Naive B cell (primary cell): ENCODE measurements at regions not wholly inside any gene's neighbourhood (a gene's known extent, or its start where the extent isn't known, plus 50 kb on each side); places are given as distances from the start of the nearest gene placed in this dataset.

Experiments used
- ATAC-seq, 2 donors: fragments of 150-1000 bp; cut with Tn5 transposase; 2 replicates each; pipeline ENCODE4 v1.10.0; 2021; ENCODE audit warnings: low read depth in 2 of 2, mild to moderate bottlenecking in 2 of 2, moderate library complexity in 2 of 2
- DNase-seq: peaks from one replicate; pipeline ENCODE4 v3.0.0; 2022
- H3K27ac Mint-ChIP-seq, 6 donors: one replicate each; pipeline ENCODE4 v1.8.0; 2020 to 2022; ENCODE audit warnings: mild to moderate bottlenecking in 6 of 6, mixed read lengths in 6 of 6, moderate library complexity in 5 of 6, inconsistent platforms in 2 of 6
- H3K27me3 Mint-ChIP-seq, 3 donors: one replicate each; pipeline ENCODE4 v1.8.0; 2021 to 2022; ENCODE audit warnings: mixed read lengths in 3 of 3, mild to moderate bottlenecking in 1 of 3
- H3K36me3 Mint-ChIP-seq, 2 donors: one replicate each; pipeline ENCODE4 v1.8.0; 2020 to 2022; ENCODE audit warnings: mixed read lengths in 2 of 2, inconsistent platforms in 1 of 2, mild to moderate bottlenecking in 1 of 2
- H3K4me1 Mint-ChIP-seq, 3 donors: one replicate each; pipeline ENCODE4 v1.8.0; 2020 to 2022; ENCODE audit warnings: mixed read lengths in 3 of 3, inconsistent platforms in 1 of 3, mild to moderate bottlenecking in 1 of 3, moderate library complexity in 1 of 3
- H3K4me3 Mint-ChIP-seq, 8 donors: one replicate each; pipeline ENCODE4 v1.8.0; 2020 to 2022; ENCODE audit warnings: mild to moderate bottlenecking in 8 of 8, mixed read lengths in 8 of 8, moderate library complexity in 8 of 8, inconsistent platforms in 2 of 8
- H3K9me3 Mint-ChIP-seq, 7 donors: one replicate each; pipeline ENCODE4 v1.8.0; 2020 to 2022; ENCODE audit warnings: mixed read lengths in 7 of 7, mild to moderate bottlenecking in 5 of 7, inconsistent platforms in 2 of 7, moderate library complexity in 1 of 7

GRCh38 chr6:150720774-150721233 is 121.1 kb downstream of the PLEKHG1 start:
- DNase-seq (peak; percentile 71), ATAC-seq (peak; percentile 98 to 99)
- Mint-ChIP-seq H3K4me1 (peaks cover 58 to 83% (median 69%) of the 10 kb centered on the region in 3 donors), H3K9me3 (no peaks in the 10 kb centered on the region), H3K27me3 (no peaks in the 10 kb centered on the region), H3K4me3 (peak overlapping the region in 5 of 8 donors; percentile 36 to 65 (median 49)), H3K36me3 (peaks cover 0 to 7% of the 10 kb centered on the region in 2 donors), H3K27ac (peak overlapping the region; percentile 73 to 96 (median 82))

DNA sequence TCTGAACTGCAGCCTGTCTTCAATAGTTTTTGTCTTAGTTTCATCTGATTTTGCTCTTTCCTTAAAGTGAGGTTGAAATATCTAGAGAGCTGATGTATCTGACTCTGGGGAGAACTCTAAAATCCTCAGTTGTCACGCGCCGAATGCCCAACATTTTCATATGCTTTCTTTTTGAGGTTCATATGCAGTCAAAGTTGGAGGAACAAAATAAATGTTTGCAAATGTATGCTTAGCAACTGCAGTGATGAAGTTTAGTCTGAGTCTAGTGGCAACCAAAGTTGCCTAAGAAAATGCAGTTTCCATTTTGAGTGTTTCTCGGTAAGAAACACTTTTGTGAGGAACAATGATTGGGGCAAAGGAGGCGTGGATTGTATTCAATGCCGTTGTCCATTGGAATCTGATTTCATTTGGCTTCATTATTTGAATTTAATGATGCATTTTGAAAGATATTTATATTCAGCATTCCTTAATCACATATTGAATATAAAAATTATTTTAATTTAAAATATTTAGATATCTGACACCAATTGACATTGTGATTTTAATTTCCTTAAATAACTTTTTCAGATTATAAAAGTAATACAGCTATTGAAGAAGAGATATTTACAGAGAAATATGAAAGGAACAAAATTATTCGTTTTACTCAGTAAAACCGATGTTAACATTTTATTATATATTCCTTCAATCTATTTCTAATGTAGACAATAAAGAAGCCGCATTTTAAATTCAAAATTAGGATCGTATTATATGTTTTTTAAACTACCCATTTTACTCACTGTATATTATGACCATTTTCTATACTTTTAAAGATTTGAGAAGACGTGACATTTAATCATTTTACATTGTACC is 122.0 kb downstream of the PLEKHG1 start:
- Mint-ChIP-seq H3K9me3 (no peaks in the 10 kb centered on the region), H3K27me3 (no peaks in the 10 kb centered on the region), H3K4me1 (peaks cover 54 to 81% (median 66%) of the 10 kb centered on the region in 3 donors), H3K36me3 (peaks cover 0 to under 1% of the 10 kb centered on the region in 2 donors), H3K27ac (peak overlapping the region in 5 of 6 donors; percentile 38 to 96 (median 75)), H3K4me3 (peak overlapping the region in 3 of 8 donors; percentile 12 to 65 (median 36))
- no peak for ATAC-seq
- no peak for DNase-seq

- H3K9me3 Mint-ChIP-seq, result no peaks in the 10 kb centered on the region
- H3K4me1 Mint-ChIP-seq, result peaks cover 58 to 75% (median 68%) of the 10 kb centered on the region in 3 donors
- DNase-seq (no peak), ATAC-seq (no peak)
- peak overlapping the region in 3 of 6 donors; percentile 3 to 70 (median 67) for H3K27ac Mint-ChIP-seq
- no peaks in the 10 kb centered on the region for H3K27me3 Mint-ChIP-seq
- peak overlapping the region in 3 of 8 donors; percentile 0 to 78 (median 22) for H3K4me3 Mint-ChIP-seq
- no peaks in the 10 kb centered on the region for H3K36me3 Mint-ChIP-seq
Observed at GRCh38 chr6:150722614-150723344, 123.1 kb downstream of the PLEKHG1 start.

DNA sequence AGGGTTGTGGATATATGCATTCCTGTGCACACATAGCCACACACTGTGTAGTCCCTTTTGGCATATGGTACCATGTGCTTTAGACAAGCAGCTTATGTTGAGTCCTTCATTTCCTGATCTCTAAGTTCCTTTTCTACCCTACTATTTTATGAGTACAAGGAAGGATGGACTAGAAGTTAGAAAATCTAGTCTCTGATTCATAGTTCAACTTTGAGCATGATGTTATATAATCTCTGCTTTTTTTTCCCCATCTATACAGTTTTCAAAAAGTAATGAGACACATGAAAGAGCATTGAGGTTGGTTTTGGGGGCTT is 123.6 kb downstream of the PLEKHG1 start:
- Mint-ChIP-seq H3K27ac (peak overlapping the region in 4 of 6 donors; percentile 3 to 87 (median 62)), H3K36me3 (no peaks in the 10 kb centered on the region), H3K9me3 (no peaks in the 10 kb centered on the region), H3K4me3 (peak overlapping the region in 1 of 8 donors; percentile 57), H3K4me1 (peaks cover 58 to 72% (median 68%) of the 10 kb centered on the region in 3 donors), H3K27me3 (no peaks in the 10 kb centered on the region)
- ATAC-seq (no peak), DNase-seq (no peak)

DNA sequence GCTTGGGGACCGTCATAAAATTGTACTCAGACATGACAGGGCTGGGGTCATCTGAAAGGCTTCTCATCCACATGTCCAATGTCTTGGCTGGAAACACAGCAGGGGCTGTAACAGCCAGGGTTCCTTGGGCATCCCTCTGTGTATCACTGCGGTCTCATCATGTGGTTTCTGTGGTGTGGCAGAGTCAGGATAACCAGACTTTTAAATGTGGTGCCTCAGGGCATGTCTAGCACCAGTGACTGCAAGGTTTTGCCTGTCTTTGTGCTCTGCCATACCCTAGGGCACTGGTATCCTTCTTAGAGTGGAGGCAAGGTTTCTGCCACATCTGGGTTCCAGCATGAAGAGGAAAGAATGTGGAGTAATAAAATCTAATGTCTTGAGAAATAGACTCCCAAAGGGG is 124.2 kb downstream of the PLEKHG1 start:
- peak overlapping the region; percentile 3 to 87 (median 68) for H3K27ac Mint-ChIP-seq
- peaks cover 54 to 68% (median 64%) of the 10 kb centered on the region in 3 donors for H3K4me1 Mint-ChIP-seq
- ATAC-seq, result no peak
- H3K27me3 Mint-ChIP-seq, result no peaks in the 10 kb centered on the region
- peak overlapping the region in 3 of 8 donors; percentile 26 to 74 (median 31) for H3K4me3 Mint-ChIP-seq
- H3K9me3 Mint-ChIP-seq, result no peaks in the 10 kb centered on the region
- DNase-seq, result no peak
- no peaks in the 10 kb centered on the region for H3K36me3 Mint-ChIP-seq

- Mint-ChIP-seq H3K4me1 (peaks cover 46 to 63% (median 58%) of the 10 kb centered on the region in 3 donors), H3K9me3 (no peaks in the 10 kb centered on the region), H3K4me3 (no peak overlapping the region), H3K27ac (peak overlapping the region in 4 of 6 donors; percentile 15 to 67 (median 50)), H3K36me3 (no peaks in the 10 kb centered on the region), H3K27me3 (no peaks in the 10 kb centered on the region)
- ATAC-seq, result no peak
- DNase-seq, result no peak
Observed at GRCh38 chr6:150725795-150726194, 126.1 kb downstream of the PLEKHG1 start.

GRCh38 chr6:150729188-150729748 is 129.6 kb downstream of the PLEKHG1 start:
- Mint-ChIP-seq H3K27ac (peak overlapping the region; percentile 22 to 88 (median 65)), H3K4me1 (peaks cover 35 to 60% (median 50%) of the 10 kb centered on the region in 3 donors), H3K4me3 (no peak overlapping the region), H3K27me3 (no peaks in the 10 kb centered on the region), H3K36me3 (peaks cover 0 to 12% of the 10 kb centered on the region in 2 donors), H3K9me3 (no peaks in the 10 kb centered on the region)
- DNase-seq (no peak), ATAC-seq (no peak)

- Mint-ChIP-seq H3K27ac (peak overlapping the region in 3 of 6 donors; percentile 33 to 79 (median 51)), H3K4me1 (peaks cover 31 to 50% (median 42%) of the 10 kb centered on the region in 3 donors), H3K27me3 (no peaks in the 10 kb centered on the region), H3K36me3 (peaks cover 6 to 21% of the 10 kb centered on the region in 2 donors), H3K4me3 (no peak overlapping the region), H3K9me3 (no peaks in the 10 kb centered on the region)
- ATAC-seq (no peak), DNase-seq (no peak)
Observed at GRCh38 chr6:150730801-150731457, 131.2 kb downstream of the PLEKHG1 start.

GRCh38 chr6:150732765-150733539 is 132.6 kb upstream of the MTHFD1L start:
- Mint-ChIP-seq H3K9me3 (no peaks in the 10 kb centered on the region), H3K27ac (peak overlapping the region in 5 of 6 donors; percentile 54 to 95 (median 79)), H3K36me3 (peaks cover 6 to 21% of the 10 kb centered on the region in 2 donors), H3K4me3 (peak overlapping the region in 1 of 8 donors; percentile 11), H3K27me3 (no peaks in the 10 kb centered on the region), H3K4me1 (peaks cover 26 to 48% (median 40%) of the 10 kb centered on the region in 3 donors)
- ATAC-seq, result peak in 1 of 2 donors; percentile 55
- no peak for DNase-seq

DNA sequence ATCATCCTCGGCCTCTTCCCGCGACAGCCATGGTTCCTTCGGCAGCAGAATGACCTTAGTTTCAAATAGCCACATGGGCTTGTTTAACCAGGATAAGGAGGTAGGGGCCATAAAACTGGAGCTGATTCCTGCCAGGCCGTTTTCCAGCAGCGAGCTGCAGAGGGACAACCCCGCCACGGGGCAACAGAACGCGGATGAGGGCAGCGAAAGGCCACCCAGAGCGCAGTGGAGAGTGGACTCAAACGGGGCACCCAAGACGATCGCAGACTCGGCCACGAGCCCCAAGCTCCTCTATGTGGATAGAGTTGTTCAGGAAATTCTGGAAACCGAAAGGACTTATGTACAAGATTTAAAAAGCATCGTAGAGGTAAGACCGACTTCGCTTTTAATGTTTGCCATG is 131.8 kb upstream of the MTHFD1L start:
- no peak for DNase-seq
- Mint-ChIP-seq H3K4me1 (peaks cover 33 to 52% (median 48%) of the 10 kb centered on the region in 3 donors), H3K4me3 (peak overlapping the region in 1 of 8 donors; percentile 11), H3K36me3 (peaks cover 6 to 21% of the 10 kb centered on the region in 2 donors), H3K9me3 (no peaks in the 10 kb centered on the region), H3K27ac (peak overlapping the region in 4 of 6 donors; percentile 59 to 89 (median 83)), H3K27me3 (no peaks in the 10 kb centered on the region)
- no peak for ATAC-seq

- ATAC-seq (no peak), DNase-seq (no peak)
- peaks cover 34 to 54% (median 53%) of the 10 kb centered on the region in 3 donors for H3K4me1 Mint-ChIP-seq
- H3K4me3 Mint-ChIP-seq, result no peak overlapping the region
- H3K9me3 Mint-ChIP-seq, result no peaks in the 10 kb centered on the region
- H3K36me3 Mint-ChIP-seq, result peaks cover 6 to 21% of the 10 kb centered on the region in 2 donors
- H3K27me3 Mint-ChIP-seq, result no peaks in the 10 kb centered on the region
- H3K27ac Mint-ChIP-seq, result peak overlapping the region in 2 of 6 donors; percentile 11 to 79
Observed at GRCh38 chr6:150734235-150734634, 131.3 kb upstream of the MTHFD1L start.

DNA sequence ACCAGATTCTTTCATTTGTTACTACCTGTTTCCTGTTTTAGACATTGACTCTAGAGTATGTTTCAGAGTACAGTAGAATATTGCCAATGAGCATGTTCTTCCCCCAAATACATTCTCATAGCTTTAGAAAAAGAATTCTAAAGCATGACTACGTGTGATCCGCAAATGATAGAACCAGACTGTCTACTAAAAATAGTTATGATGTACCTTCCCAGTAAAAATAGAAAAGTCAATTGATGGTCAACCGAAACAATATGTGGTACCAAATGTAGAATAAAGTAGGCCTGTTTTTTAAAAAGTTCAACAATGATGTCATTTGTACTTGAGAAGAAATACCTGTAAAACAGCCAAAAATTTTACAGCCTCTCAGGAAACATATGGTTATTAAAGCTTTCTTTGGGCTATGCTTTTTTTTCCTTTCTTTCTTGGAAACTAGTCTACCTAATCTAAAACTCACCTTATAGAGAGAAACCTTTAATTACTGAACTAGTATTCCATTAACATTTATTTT is 130.1 kb upstream of the MTHFD1L start:
- peak overlapping the region in 2 of 6 donors; percentile 79 to 80 for H3K27ac Mint-ChIP-seq
- no peak for ATAC-seq
- H3K4me3 Mint-ChIP-seq, result no peak overlapping the region
- H3K36me3 Mint-ChIP-seq, result peaks cover 6 to 21% of the 10 kb centered on the region in 2 donors
- H3K4me1 Mint-ChIP-seq, result peaks cover 35 to 57% (median 56%) of the 10 kb centered on the region in 3 donors
- no peak for DNase-seq
- H3K9me3 Mint-ChIP-seq, result no peaks in the 10 kb centered on the region
- no peaks in the 10 kb centered on the region for H3K27me3 Mint-ChIP-seq
